Fibroblast of the conjunctiva (primary cell): ENCODE measurements at regions not wholly inside any gene's neighbourhood (a gene's known extent, or its start where the extent isn't known, plus 50 kb on each side); places are given as distances from the start of the nearest gene placed in this dataset.

Experiments used
- DNase-seq: peaks from one replicate; pipeline ENCODE4 v3.0.0-alpha.2; 2010; ENCODE audit warnings: low read depth

GRCh38 chrX:69110116-69110530, 55.1 kb downstream of the PJA1 start:
- DNase-seq = no peak

DNA sequence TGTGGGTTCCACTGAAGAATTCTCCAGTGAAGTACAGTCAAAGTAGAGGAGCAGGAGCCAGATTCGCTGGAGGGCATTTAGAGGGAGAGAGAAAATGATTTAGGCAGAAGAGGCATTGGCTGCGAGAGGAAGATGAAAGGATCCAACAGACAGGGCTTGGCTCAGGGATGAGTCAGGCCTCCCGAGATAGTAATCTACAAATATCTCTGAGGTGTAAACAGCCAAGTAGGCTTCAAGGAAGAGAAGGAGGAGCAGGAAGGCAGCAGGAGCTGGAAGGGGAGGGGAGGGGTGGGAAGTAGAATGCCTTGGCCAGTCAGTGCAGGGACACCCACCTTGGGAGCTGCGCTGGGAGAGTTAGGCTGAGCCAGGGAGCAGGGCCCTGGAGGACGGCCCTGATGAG, 55.5 kb downstream of the PJA1 start:
- peak; percentile 34 for DNase-seq

- no peak for DNase-seq
Observed at GRCh38 chrX:69109036-69109663, 56.1 kb downstream of the PJA1 start.

DNA sequence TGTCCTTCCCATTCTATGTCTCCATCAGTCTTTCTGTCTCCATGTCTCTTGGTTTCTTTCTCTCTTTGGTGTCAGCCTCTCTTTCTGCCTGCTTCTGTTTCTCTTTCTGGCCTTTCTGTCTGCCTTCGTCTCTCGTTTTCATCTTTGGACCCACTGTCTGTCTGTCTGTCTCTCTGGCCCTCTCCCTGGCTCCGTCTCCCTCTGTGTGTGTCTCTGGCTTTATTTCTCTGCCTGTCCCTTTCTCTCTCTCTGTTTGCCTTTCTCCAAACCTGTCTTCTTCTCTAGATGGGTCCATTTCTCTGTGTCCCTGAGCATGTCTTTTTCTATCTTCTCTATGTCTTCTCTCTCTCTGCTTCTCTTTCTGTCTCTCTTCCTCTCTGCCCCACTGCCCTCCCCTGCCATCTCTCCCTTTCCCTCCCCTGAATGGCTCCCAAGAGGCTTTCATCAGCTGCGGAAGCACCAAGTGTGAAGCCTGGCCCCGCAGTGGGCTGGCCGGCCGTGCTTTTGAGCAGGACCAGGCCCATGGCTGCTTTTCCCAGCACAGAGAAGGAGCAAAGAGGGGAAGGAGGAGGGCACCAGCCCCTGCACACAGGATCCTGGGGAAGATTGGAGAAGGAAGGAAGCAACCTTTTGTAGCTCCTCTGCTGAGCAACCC, 57.4 kb downstream of the PJA1 start:
- DNase-seq = no peak

GRCh38 chrX:69107231-69107739, 58.0 kb downstream of the PJA1 start:
- no peak for DNase-seq

DNA sequence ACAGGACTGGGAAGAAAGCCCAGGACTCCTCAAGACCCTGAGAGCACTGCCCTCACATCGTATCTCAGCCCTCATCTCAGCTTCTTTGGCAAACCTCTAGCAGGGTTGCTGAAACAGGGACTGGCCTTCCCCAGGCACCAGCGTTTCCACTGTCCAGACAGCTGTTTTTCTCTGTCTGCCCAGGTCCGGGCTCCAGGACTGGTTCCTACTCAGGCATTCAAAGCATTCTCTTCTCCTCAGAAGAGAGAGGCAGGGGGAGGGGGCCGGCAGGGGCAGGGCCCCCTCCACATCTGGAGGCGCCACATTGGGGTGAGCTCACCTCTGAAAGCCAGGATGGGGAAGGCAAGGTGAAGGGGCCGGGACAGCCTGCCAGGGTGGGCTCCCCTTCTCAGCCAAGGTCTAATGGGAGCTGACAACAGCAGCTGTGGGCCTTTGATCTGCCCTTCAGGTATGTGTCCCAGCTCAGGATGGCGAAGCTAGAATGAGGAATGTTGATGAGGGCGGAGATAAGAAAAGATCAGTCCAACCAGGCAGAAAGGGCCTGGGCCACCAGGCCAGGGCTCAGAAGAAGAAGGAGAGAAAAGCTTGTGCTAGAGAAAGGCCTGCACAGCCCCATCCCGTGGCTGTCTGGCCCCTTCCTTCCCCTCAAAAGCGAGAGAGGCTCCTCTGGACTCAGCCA, 60.4 kb downstream of the PJA1 start:
- no peak for DNase-seq

GRCh38 chrX:69103539-69103938, 61.7 kb downstream of the PJA1 start:
- DNase-seq = no peak

DNA sequence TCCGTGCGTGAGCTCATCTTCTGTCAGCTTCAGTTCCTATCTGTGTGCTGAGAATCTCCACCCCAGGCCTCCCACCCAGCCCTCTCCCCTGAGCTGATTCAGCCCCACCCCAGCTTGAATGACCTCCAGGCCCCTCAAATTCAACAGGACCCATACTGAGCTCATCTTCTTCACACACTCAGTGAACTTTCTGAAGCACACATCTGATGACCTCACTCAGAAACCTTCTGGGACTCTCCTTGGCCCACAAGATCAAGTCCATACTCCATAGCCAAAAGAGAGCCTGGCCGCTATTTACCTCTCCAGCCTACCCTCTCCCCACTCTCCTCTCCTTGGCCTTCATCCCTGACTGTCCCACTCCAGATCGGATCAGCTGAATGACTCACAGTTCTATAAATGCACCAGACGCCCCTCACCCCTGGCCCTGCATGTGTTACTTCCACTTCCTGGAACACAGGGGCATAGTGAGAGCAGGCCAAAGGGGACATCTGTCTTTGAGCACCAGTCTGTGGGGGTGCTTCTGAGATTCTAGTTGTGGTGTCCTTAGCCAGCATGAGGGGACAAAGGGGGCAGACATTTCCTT, 62.5 kb downstream of the PJA1 start:
- DNase-seq = no peak

DNA sequence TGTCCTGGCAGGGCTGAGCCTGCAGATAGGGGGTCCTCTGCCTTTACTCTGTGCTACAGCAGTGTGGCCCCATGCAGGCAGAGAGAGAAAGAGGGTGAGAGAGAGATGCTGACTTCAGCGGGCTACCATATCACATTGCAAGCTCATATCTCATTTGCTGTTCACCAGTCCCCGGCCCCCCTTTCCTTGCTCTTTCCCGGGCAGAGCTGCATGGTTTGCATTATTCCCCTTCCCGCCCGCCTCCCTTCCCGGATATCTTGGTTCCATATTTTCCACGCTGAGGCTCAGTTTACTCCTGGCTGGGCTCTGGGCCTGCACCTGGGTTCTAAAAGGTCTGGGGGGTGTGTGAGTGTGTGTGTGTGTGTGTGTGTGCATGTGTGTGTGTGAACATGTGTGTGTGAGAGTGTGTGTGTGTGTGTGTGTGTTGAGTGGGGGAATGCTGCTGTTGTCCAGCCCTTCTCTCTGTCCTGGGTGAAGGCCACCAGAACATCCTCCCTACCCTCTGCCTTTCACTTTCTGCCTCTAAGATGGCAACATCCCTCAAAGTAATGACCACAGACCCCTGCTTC, 63.5 kb downstream of the PJA1 start:
- DNase-seq = no peak

- no peak for DNase-seq
Observed at GRCh38 chrX:69100478-69100877, 64.8 kb downstream of the PJA1 start.

GRCh38 chrX:69097451-69098236, 67.6 kb downstream of the PJA1 start:
- no peak for DNase-seq

- DNase-seq = no peak
Observed at GRCh38 chrX:69096963-69097362, 68.3 kb downstream of the PJA1 start.

DNA sequence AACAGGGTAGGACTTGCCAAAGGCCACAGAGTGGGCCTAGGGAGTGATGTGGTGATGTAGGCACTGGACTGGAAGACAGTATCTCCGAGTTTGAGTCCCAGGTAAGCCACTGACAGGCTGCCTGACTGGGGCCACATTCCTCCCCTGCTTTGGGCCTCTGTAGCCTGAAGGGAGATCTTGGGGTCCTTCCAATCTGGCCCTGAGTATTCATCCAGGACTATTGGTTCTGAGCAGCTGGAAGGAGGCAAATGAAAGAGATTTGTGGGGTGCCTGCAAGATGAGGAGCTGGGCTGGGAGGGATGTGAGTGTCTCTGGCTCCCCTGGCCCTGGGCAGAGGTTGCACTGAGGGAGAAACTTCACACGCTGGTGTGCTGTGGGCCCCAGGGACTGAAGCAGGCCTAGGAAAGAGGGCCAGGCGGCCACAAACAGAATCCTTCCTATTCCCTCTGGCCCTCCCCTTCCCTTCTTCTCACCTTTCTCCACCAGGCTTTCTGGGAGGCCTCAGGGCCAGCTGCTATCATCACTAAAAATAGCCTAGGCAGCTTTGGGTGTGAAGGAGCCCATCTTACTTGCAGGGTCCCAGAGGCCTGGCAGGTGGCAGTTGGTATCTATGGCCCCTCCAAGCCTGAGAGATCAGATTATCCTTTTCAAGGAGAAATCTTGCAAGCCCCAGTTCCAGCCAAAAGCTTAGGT, 70.1 kb downstream of the PJA1 start:
- no peak for DNase-seq

DNA sequence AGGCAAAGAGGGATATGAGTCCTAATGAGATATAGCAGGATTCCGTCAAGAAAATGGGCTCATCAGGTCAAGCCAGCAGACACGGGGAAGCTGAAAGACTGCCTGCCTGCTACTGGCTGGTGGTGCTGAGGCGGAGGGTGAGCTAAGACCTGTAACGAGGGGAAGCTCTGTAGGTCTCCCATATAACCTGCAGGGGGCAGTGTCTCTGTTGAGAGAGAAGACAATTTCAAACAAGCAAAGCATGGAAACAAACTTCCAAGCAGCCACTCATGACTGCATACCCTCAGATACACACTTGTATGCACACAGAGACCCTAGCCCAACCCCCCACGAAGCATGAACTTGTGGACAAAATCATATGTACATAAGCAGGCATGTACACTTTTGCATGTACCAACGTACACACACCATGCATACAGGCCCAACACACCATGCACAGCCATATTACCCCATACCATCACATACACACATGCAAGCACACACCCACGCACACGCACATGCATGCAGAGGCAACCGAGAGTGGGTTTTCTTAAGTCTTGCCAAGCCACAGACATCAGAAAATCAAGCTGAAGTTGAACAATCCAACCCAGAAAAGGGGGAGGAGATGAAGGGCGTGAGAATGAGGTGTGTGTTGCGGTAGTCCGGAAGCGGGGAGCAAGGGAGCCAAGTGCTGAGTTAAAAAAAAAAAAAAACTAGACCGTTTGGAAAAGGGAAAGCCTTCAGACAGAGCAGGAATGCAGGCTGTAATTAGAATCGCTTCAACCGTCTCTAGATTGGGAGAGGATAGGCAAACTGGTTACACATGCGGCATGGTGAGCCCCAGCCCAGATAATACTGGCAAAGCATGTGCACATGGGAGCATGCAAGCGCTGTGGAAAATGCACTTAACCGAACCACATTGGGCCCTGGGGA, 71.0 kb downstream of the PJA1 start:
- peak; percentile 18 for DNase-seq

- DNase-seq = no peak
Observed at GRCh38 chrX:69090022-69090421, 75.2 kb downstream of the PJA1 start.

- DNase-seq = no peak
Observed at GRCh38 chrX:69089203-69089602, 76.0 kb downstream of the PJA1 start.

DNA sequence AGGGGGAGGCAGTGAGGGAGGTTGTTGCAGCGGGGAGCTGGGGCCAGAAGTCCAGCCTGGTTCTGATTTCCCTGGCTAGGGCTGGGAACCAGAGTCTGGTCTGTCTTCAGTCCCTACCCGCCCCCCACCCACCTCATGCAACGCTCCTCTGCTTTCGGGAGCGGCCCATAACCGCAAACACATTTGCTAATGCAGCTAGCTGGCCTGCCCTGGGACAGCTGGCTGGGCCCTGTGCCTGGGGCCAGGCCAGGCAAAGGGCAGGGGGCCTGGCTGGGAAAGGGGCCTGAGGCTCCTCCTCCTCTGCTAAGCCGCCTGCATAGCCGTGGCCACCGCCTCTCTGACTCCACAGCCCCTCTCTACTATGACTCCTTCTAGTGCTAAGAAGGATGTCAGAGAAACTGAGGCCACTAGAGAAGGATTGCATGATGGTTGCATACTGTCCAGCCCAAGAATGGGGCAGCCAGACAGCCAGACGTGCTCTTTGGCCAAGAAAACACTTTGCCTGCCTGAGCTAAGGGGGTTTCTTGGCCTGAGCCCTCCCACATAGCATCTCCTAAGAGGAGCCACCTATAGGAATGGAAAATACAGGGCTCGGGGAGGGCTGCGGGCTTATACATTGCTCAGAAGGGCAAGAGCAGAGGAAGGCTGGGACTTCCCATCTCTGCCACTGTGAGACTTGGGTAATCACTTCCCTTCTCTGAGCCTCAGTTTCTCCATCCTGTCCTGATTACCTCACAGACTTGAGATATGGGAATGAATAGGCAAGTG, 76.9 kb downstream of the PJA1 start:
- DNase-seq = no peak

- no peak for DNase-seq
Observed at GRCh38 chrX:69085826-69086225, 79.4 kb downstream of the PJA1 start.

DNA sequence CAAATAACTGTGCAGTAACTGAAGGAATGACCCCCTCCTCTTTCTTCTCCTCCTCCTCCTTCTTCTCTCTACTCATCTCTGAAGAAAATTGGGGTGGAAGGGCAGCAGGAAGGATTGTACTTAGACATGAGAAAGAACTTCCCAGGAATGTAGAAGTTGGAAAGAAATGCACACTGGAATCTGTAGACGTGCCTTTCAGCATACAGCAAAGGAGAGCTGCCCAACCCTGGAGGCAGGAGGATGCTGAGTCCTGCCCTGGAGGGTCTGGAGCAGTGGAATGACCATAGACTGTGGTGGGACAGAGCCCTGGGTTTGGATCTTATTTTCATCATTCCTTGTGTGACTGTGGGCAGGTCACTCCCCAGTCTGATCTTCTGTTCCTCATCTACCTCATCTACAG, 80.1 kb downstream of the PJA1 start:
- no peak for DNase-seq
